ENCODE measurements at regions not wholly inside any gene's neighbourhood (a gene's known extent, or its start where the extent isn't known, plus 50 kb on each side); places are given as distances from the start of the nearest gene placed in this dataset.

- H3K9ac ChIP-seq (ENCODE audit: low read depth in 1 of 2, low read length in 2 of 2), result no peak overlapping the region
- no peak overlapping the region for H3K27ac ChIP-seq (ENCODE audit: low read depth in 1 of 2, low read length in 2 of 2)
- H3K9me3 ChIP-seq (ENCODE audit: control insufficient read depth in 4 of 4, low read length in 3 of 4), result no peaks in the 10 kb centered on the region
- H3K27me3 ChIP-seq (ENCODE audit: control insufficient read depth in 4 of 4, insufficient read depth in 4 of 4, low read length in 3 of 4), result no peaks in the 10 kb centered on the region
- DNase-seq (ENCODE audit: low spot score), result no peak
- no peaks in the 10 kb centered on the region for H3K36me3 ChIP-seq (ENCODE audit: control insufficient read depth in 4 of 4, insufficient read depth in 3 of 4, low read depth in 1 of 4, low read length in 3 of 4)
- 78% methylated on average over 4 of the region's 4 CpGs for WGBS
- TF ChIP-seq ZBTB33 (IDR thresholded peaks at IDR 0.05) (no peak), ATF3 (IDR thresholded peaks at IDR 0.05) (no peak), JUND (IDR thresholded peaks at IDR 0.05) (no peak), EGR1 (IDR thresholded peaks at IDR 0.05; ENCODE audit: low read depth in 2 of 2) (no peak), RXRA (IDR thresholded peaks at IDR 0.05) (no peak), RAD21 (IDR thresholded peaks at IDR 0.05) (no peak), MAX (IDR thresholded peaks at IDR 0.05) (no peak), HNF4A (conservative IDR thresholded peaks at IDR 0.05) (no peak), SP1 (IDR thresholded peaks at IDR 0.05) (no peak), YY1 (IDR thresholded peaks at IDR 0.05) (no peak), REST (IDR thresholded peaks at IDR 0.05) (no peak), FOXA1 (IDR thresholded peaks at IDR 0.05) (no peak), TAF1 (conservative IDR thresholded peaks at IDR 0.05) (no peak), FOXA2 (IDR thresholded peaks at IDR 0.05) (no peak), HNF4G (IDR thresholded peaks at IDR 0.05) (no peak), NR2F2 (IDR thresholded peaks at IDR 0.05) (no peak), GABPA (IDR thresholded peaks at IDR 0.05 in 1 of 2, conservative IDR thresholded peaks at IDR 0.05 in 1 of 2) (no peak), CTCF (IDR thresholded peaks at IDR 0.05; ENCODE audit: low read depth, low read length, missing input control) (no peak)
- H3K4me3 ChIP-seq (ENCODE audit: low read depth in 1 of 3, low read length in 3 of 3), result no peak overlapping the region
- H3K4me1 ChIP-seq (ENCODE audit: control insufficient read depth in 4 of 4, insufficient read depth in 4 of 4, low read length in 3 of 4), result no peaks in the 10 kb centered on the region
These were observed 2035.3 kb upstream of the CELF4 start for GRCh38 chr18:39600894-39601293.

Measured in liver (tissue), 8 donors.